Nephron progenitor cell (in vitro differentiated cells): ENCODE measurements at regions not wholly inside any gene's neighbourhood (a gene's known extent, or its start where the extent isn't known, plus 50 kb on each side); places are given as distances from the start of the nearest gene placed in this dataset.

Source experiments
- DNase-seq: peaks from one replicate; pipeline ENCODE4 v3.0.0; 2021
- H3K27ac Mint-ChIP-seq: 2 replicates; pipeline ENCODE4 v1.8.0; 2021; ENCODE audit warnings: mild to moderate bottlenecking, moderate library complexity, mixed read lengths
- H3K27me3 Mint-ChIP-seq: 2 replicates; pipeline ENCODE4 v1.8.0; 2021; ENCODE audit warnings: mild to moderate bottlenecking, low read depth, mixed read lengths; ENCODE audit not compliant: poor library complexity
- H3K36me3 Mint-ChIP-seq: 2 replicates; pipeline ENCODE4 v1.8.0; 2021; ENCODE audit warnings: low read depth, mixed read lengths
- H3K4me1 Mint-ChIP-seq: 2 replicates; pipeline ENCODE4 v1.8.0; 2021; ENCODE audit warnings: mixed read lengths
- H3K4me3 Mint-ChIP-seq: 2 replicates; pipeline ENCODE4 v1.8.0; 2021; ENCODE audit warnings: mild to moderate bottlenecking, moderate library complexity, mixed read lengths
- H3K9me3 Mint-ChIP-seq: 2 replicates; pipeline ENCODE4 v1.8.0; 2021; ENCODE audit warnings: mild to moderate bottlenecking, moderate library complexity, mixed read lengths
- TF ChIP-seq, protein P1 (sequence below): fragments of 200-600 bp; sonication (generic); IDR thresholded peaks from 2 replicates; pipeline ENCODE4 v1.5.0; 2021; ENCODE audit warnings: antibody characterized with exemption

DNA sequence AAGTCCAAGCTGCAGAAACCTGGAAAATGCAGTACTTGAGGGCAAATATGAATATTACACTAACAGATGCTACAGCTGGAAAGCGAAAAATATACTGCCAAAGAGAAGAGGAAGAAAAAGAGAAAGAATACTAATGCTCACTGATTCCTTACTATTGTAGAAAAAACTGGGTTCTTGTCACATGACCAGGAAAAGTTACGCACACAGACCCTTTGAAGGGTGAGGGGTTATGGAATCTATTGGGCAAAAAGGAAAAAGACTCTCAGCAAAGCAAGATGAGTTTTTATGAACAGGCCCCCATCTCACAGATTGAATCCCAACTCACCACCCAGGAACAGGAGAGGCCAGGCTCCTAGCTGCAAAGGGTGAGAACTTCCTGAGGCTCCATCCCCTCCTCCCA is 228.1 kb upstream of the KLF14 start:
- H3K27me3 Mint-ChIP-seq = no peaks in the 10 kb centered on the region
- no peaks in the 10 kb centered on the region for H3K9me3 Mint-ChIP-seq
- no peak overlapping the region for H3K4me3 Mint-ChIP-seq
- TF ChIP-seq, protein P1, sequence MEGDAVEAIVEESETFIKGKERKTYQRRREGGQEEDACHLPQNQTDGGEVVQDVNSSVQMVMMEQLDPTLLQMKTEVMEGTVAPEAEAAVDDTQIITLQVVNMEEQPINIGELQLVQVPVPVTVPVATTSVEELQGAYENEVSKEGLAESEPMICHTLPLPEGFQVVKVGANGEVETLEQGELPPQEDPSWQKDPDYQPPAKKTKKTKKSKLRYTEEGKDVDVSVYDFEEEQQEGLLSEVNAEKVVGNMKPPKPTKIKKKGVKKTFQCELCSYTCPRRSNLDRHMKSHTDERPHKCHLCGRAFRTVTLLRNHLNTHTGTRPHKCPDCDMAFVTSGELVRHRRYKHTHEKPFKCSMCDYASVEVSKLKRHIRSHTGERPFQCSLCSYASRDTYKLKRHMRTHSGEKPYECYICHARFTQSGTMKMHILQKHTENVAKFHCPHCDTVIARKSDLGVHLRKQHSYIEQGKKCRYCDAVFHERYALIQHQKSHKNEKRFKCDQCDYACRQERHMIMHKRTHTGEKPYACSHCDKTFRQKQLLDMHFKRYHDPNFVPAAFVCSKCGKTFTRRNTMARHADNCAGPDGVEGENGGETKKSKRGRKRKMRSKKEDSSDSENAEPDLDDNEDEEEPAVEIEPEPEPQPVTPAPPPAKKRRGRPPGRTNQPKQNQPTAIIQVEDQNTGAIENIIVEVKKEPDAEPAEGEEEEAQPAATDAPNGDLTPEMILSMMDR = no peak
- DNase-seq = no peak
- no peak overlapping the region for H3K27ac Mint-ChIP-seq
- no peaks in the 10 kb centered on the region for H3K36me3 Mint-ChIP-seq
- H3K4me1 Mint-ChIP-seq = peaks cover 5% of the 10 kb centered on the region

DNA sequence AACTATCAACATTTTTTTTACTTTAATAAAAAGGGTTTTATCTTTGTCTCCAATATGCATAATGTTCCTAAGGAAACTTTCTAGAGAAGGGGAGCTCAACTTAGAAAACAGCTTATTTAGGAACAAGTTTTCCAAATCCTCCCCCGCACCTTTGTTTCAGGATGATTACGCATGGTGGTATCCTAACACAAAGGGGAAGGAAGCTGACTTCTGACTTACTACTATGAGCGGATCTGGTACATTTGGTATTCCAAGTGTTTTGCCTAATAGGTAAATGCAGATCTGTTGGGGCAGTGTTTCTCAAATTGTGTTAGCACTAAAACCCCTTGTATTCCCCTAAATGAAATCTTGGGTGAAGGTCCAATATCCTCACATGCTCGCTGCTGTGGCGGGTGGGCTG is 229.3 kb upstream of the KLF14 start:
- no peak overlapping the region for H3K27ac Mint-ChIP-seq
- peaks cover 4% of the 10 kb centered on the region for H3K4me1 Mint-ChIP-seq
- TF ChIP-seq, protein P1 = no peak
- H3K4me3 Mint-ChIP-seq = no peak overlapping the region
- no peaks in the 10 kb centered on the region for H3K27me3 Mint-ChIP-seq
- H3K9me3 Mint-ChIP-seq = no peaks in the 10 kb centered on the region
- no peaks in the 10 kb centered on the region for H3K36me3 Mint-ChIP-seq
- no peak for DNase-seq

DNA sequence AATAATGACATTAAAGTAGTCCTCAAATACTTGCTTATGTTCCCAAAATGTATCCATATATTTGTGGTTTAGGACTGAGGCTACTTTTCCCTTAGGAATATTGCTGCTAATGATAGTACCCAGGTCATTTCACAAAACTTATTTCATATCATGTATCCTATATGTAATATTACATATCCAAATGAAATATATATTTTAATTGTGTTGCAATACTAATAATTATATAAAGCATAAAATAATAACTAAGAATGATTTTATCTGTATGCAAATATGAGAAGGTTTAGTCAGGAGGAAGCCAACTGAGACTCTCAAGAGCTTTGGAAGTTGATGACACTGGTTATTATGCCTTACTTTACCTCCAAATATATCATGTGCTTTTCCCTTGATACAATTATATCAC is 231.5 kb upstream of the KLF14 start:
- Mint-ChIP-seq H3K9me3 (no peaks in the 10 kb centered on the region), H3K4me3 (no peak overlapping the region), H3K27ac (no peak overlapping the region), H3K36me3 (no peaks in the 10 kb centered on the region), H3K27me3 (no peaks in the 10 kb centered on the region), H3K4me1 (peaks cover 4% of the 10 kb centered on the region)
- TF ChIP-seq, protein P1 = no peak
- DNase-seq = no peak

DNA sequence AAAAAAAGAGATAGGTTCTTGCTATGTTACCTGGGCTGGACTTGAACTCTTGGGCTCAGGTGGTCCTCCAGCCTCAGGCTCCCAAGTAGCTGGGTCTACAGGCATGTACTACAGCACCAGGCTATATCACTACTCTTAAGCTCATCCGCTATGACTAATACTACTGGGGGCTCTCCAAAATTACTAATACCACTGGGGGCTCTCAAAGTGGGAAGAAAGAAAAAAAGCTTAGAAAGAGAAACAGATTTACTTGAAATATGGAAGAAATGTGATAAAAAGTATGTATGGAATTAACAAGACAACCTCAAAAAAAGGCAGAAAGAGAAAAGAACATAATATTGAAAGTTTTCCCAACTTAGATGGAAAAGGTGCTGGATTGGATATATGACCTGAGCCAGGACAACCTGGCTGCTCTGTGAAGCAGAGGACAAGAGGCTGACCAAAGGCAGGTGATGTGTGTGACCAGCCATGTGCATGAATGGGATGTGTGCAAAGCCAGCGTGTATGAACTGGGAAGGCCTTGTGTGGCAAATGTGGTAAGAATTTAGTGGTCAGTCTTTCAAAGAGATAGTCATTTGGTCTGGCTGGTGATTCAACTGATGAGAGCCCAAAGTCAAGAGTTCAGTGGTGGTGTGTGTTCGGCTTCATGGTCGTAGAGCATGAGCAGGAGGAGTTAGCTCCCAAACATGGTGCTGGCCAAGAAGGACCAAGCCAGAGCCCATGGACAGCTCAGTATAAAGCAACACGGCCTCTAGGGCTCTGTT is 232.4 kb upstream of the KLF14 start:
- no peaks in the 10 kb centered on the region for H3K36me3 Mint-ChIP-seq
- no peak overlapping the region for H3K27ac Mint-ChIP-seq
- H3K9me3 Mint-ChIP-seq = no peaks in the 10 kb centered on the region
- H3K4me3 Mint-ChIP-seq = no peak overlapping the region
- no peak for DNase-seq
- TF ChIP-seq, protein P1 = no peak
- peaks cover 4% of the 10 kb centered on the region for H3K4me1 Mint-ChIP-seq
- no peaks in the 10 kb centered on the region for H3K27me3 Mint-ChIP-seq

DNA sequence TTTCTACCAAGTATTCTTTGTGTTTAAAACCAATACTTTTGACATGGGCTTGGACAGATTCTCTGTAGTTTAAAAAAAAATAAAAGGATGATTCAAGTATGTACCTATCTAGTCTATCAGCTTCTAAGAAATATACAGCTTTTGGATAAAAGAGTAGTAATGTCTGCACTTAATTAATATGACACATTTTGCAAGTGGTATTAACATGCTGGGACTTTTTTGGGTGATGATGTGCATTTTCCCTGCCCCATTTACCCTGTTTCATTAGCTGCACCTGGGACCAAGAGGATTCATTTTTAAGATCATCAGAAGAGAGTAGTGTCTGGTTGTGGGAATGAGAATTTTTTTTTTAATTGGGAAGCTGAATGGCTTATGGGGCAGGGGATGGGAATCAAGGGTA is 236.2 kb upstream of the KLF14 start:
- Mint-ChIP-seq H3K4me1 (no peaks in the 10 kb centered on the region), H3K27ac (no peak overlapping the region), H3K36me3 (no peaks in the 10 kb centered on the region), H3K4me3 (no peak overlapping the region), H3K27me3 (no peaks in the 10 kb centered on the region), H3K9me3 (peaks cover 12% of the 10 kb centered on the region)
- TF ChIP-seq, protein P1 = no peak
- DNase-seq = no peak

DNA sequence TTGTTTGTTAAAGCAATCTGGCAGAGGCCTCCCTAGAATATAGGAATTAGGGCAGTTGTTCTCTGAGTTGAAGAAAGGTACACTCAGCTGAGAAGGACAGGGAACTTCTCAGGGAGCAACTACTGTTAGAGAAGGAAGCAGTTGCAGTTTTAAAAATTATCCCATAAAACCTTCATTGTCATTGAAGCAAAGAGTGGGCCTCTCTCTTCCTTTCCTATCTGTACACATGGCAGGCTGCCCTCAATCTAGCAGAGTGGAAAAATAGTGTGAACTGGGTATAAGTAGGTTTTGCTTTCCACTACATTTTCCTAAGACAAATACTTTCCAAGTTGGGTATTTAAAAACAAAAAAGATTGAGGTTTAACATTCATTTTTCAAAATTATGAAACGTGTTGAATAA is 236.7 kb upstream of the KLF14 start:
- TF ChIP-seq, protein P1 = no peak
- no peak for DNase-seq
- Mint-ChIP-seq H3K27ac (no peak overlapping the region), H3K4me1 (no peaks in the 10 kb centered on the region), H3K4me3 (no peak overlapping the region), H3K27me3 (no peaks in the 10 kb centered on the region), H3K36me3 (peaks cover 3% of the 10 kb centered on the region), H3K9me3 (peaks cover 17% of the 10 kb centered on the region)
